KMS-11 (cell line): ENCODE measurements at regions not wholly inside any gene's neighbourhood (a gene's known extent, or its start where the extent isn't known, plus 50 kb on each side); places are given as distances from the start of the nearest gene placed in this dataset.

Experiments used
- H2AFZ ChIP-seq: fragments of 200-600 bp; sonication (generic); 2 replicates; pipeline ENCODE4 v1.6.1; 2016; ENCODE audit warnings: antibody characterized with exemption, mixed run types, low read depth
- H3K27ac ChIP-seq: fragments of 200-600 bp; sonication (generic); 2 replicates; pipeline ENCODE4 v1.6.1; 2016; ENCODE audit warnings: mild to moderate bottlenecking, mixed run types
- H3K27me3 ChIP-seq: fragments of 200-600 bp; sonication (generic); 2 replicates; pipeline ENCODE4 v1.6.1; 2017; ENCODE audit warnings: mild to moderate bottlenecking, low read depth, mixed run types, moderate library complexity; ENCODE audit not compliant: insufficient read depth
- H3K36me3 ChIP-seq: fragments of 200-600 bp; sonication (generic); 2 replicates; pipeline ENCODE4 v1.6.1; 2017; ENCODE audit warnings: mild to moderate bottlenecking, mixed run types; ENCODE audit not compliant: insufficient read depth
- H3K4me1 ChIP-seq: fragments of 200-600 bp; sonication (generic); 2 replicates; pipeline ENCODE4 v1.6.1; 2016; ENCODE audit warnings: mild to moderate bottlenecking, low read depth, mixed run types; ENCODE audit not compliant: poor library complexity, severe bottlenecking
- H3K4me2 ChIP-seq: fragments of 200-600 bp; sonication (generic); 2 replicates; pipeline ENCODE4 v1.7.0; 2016; ENCODE audit warnings: mild to moderate bottlenecking, mixed run types
- H3K4me3 ChIP-seq: fragments of 200-600 bp; sonication (generic); IDR thresholded peaks from 2 replicates; pipeline ENCODE4 v1.6.1; 2017; ENCODE audit warnings: low read depth, low read length, mixed read lengths; ENCODE audit not compliant: insufficient read depth
- H3K79me2 ChIP-seq: fragments of 200-600 bp; sonication (generic); 2 replicates; pipeline ENCODE4 v1.6.1; 2016; ENCODE audit warnings: low read depth, mixed run types; ENCODE audit not compliant: insufficient read depth
- H3K9ac ChIP-seq: fragments of 200-600 bp; sonication (generic); 2 replicates; pipeline ENCODE4 v1.6.1; 2016; ENCODE audit warnings: mild to moderate bottlenecking, mixed run types
- H4K20me1 ChIP-seq: fragments of 200-600 bp; sonication (generic); 2 replicates; pipeline ENCODE4 v1.6.1; 2016; ENCODE audit warnings: mild to moderate bottlenecking, mixed run types; ENCODE audit not compliant: insufficient read depth
- CTCF ChIP-seq: fragments of 200-600 bp; sonication (generic); conservative IDR thresholded peaks from 2 replicates; pipeline ENCODE4 v1.6.1; 2017; ENCODE audit warnings: low read depth, mild to moderate bottlenecking, antibody characterized with exemption, low read length, moderate library complexity, mixed read lengths

- no peaks in the 10 kb centered on the region for H3K36me3 ChIP-seq
- H3K79me2 ChIP-seq, result no peaks in the 10 kb centered on the region
- H3K4me3 ChIP-seq, result no peak overlapping the region
- no peak overlapping the region for H3K9ac ChIP-seq
- H3K4me1 ChIP-seq, result no peaks in the 10 kb centered on the region
- H3K4me2 ChIP-seq, result no peak overlapping the region
- H3K27me3 ChIP-seq, result no peaks in the 10 kb centered on the region
- H2AFZ ChIP-seq, result no peak overlapping the region
- H3K27ac ChIP-seq, result no peak overlapping the region
- no peak for TF ChIP-seq CTCF
- H4K20me1 ChIP-seq, result no peaks in the 10 kb centered on the region
These were observed 210.9 kb downstream of the SLITRK6 start for GRCh38 chr13:85588359-85588758.

- no peak overlapping the region for H3K4me3 ChIP-seq
- no peaks in the 10 kb centered on the region for H3K36me3 ChIP-seq
- no peaks in the 10 kb centered on the region for H3K79me2 ChIP-seq
- H3K4me1 ChIP-seq, result no peaks in the 10 kb centered on the region
- no peak overlapping the region for H3K4me2 ChIP-seq
- no peak overlapping the region for H3K9ac ChIP-seq
- no peak overlapping the region for H3K27ac ChIP-seq
- H4K20me1 ChIP-seq, result no peaks in the 10 kb centered on the region
- H3K27me3 ChIP-seq, result no peaks in the 10 kb centered on the region
- no peak for TF ChIP-seq CTCF
- H2AFZ ChIP-seq, result no peak overlapping the region
These were observed 212.4 kb downstream of the SLITRK6 start for GRCh38 chr13:85586856-85587255.

- Histone ChIP-seq H3K4me1 (no peaks in the 10 kb centered on the region), H3K9ac (no peak overlapping the region), H3K79me2 (no peaks in the 10 kb centered on the region), H3K27ac (no peak overlapping the region), H3K4me3 (no peak overlapping the region), H4K20me1 (no peaks in the 10 kb centered on the region), H3K27me3 (no peaks in the 10 kb centered on the region), H3K4me2 (no peak overlapping the region), H3K36me3 (no peaks in the 10 kb centered on the region), H2AFZ (no peak overlapping the region)
- TF ChIP-seq CTCF, result no peak
These were observed 212.8 kb downstream of the SLITRK6 start for GRCh38 chr13:85586422-85586831.

GRCh38 chr13:85582890-85583289 lies 216.3 kb downstream of the SLITRK6 start:
- no peak overlapping the region for H3K9ac ChIP-seq
- H3K27ac ChIP-seq, result no peak overlapping the region
- H3K4me2 ChIP-seq, result no peak overlapping the region
- no peak overlapping the region for H3K4me3 ChIP-seq
- no peaks in the 10 kb centered on the region for H3K36me3 ChIP-seq
- no peaks in the 10 kb centered on the region for H3K4me1 ChIP-seq
- TF ChIP-seq CTCF, result no peak
- no peaks in the 10 kb centered on the region for H3K79me2 ChIP-seq
- H3K27me3 ChIP-seq, result no peaks in the 10 kb centered on the region
- no peaks in the 10 kb centered on the region for H4K20me1 ChIP-seq
- H2AFZ ChIP-seq, result no peak overlapping the region

- Histone ChIP-seq H3K79me2 (no peaks in the 10 kb centered on the region), H3K4me1 (no peaks in the 10 kb centered on the region), H2AFZ (no peak overlapping the region), H3K36me3 (no peaks in the 10 kb centered on the region), H3K4me2 (no peak overlapping the region), H3K27me3 (no peaks in the 10 kb centered on the region), H4K20me1 (no peaks in the 10 kb centered on the region), H3K4me3 (no peak overlapping the region), H3K9ac (no peak overlapping the region), H3K27ac (no peak overlapping the region)
- no peak for TF ChIP-seq CTCF
These were observed 224.1 kb downstream of the SLITRK6 start for GRCh38 chr13:85575110-85575509.
